PC-9 (cell line): ENCODE measurements at regions not wholly inside any gene's neighbourhood (a gene's known extent, or its start where the extent isn't known, plus 50 kb on each side); places are given as distances from the start of the nearest gene placed in this dataset.

Source experiments
- CTCF ChIP-seq: fragments of 200-600 bp; sonication (generic); conservative IDR thresholded peaks from 2 replicates; pipeline ENCODE4 v1.6.1; 2017; ENCODE audit warnings: mixed run types, antibody characterized with exemption, mild to moderate bottlenecking, moderate library complexity
- EZH2 ChIP-seq: fragments of 200-600 bp; sonication (generic); IDR thresholded peaks from 2 replicates; pipeline ENCODE4 v1.8.0; 2017; ENCODE audit warnings: antibody characterized with exemption, low read depth

- TF ChIP-seq CTCF (no peak), EZH2 (no peak)
Observed at GRCh38 chr18:54734059-54734458, 94.2 kb upstream of the RAB27B start.
